ENCODE measurements at regions not wholly inside any gene's neighbourhood (a gene's known extent, or its start where the extent isn't known, plus 50 kb on each side); places are given as distances from the start of the nearest gene placed in this dataset.

DNA sequence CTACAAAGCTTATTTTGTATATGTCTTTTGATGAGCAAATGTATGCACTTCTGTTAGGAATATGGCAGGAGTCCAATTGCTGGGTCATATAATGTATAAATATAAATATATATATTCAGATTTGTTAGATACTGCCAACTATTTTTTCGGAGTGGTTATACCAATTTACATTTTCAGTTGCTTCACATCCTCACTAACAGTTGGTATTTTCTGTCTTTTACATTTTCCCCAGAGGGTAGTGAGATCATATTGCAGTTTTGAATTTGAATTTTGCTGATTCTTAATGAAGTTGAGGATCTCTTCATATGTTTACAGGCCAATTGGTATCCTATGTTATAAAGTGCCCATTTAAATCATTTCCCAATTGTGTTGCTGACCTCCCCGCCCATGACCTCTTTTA, 139.0 kb upstream of the KCNMB2 start:
- no TSS peak for BruUV-seq (replicated peaks)
- intact Hi-C loops (cut with micrococcal nuclease), result no loop called here
- ATAC-seq, result no peak
- ChIA-PET POLR2A (ENCODE audit: unreplicated experiment) (no interaction called here), CTCF (no interaction called here)
- H3K4me1 ChIP-seq (ENCODE audit: insufficient read depth, low read length), result 0 out of 2 replicates have a peak, but pooled peaks cover 3% of the 10 kb centered on the region
- no peak overlapping the region for H2AFZ ChIP-seq (ENCODE audit: low read length)
- H3K4me2 ChIP-seq (ENCODE audit: low read length), result no peak overlapping the region
- no peaks in the 10 kb centered on the region for H4K20me1 ChIP-seq (ENCODE audit: low read length)
- no peak overlapping the region for H3K4me3 ChIP-seq (ENCODE audit: low read length)
- no peak overlapping the region for H3K9ac ChIP-seq (ENCODE audit: low read length)
- TF ChIP-seq EZH2phosphoT487 (IDR thresholded peaks at IDR 0.05; ENCODE audit: borderline replicate concordance, low read length) (no peak), EZH2 (IDR thresholded peaks at IDR 0.05; ENCODE audit: low read length, unreplicated experiment) (no peak), CTCF (conservative IDR thresholded peaks at IDR 0.05; ENCODE audit: low read depth, low read length) (no peak)
- H3K9me3 ChIP-seq (ENCODE audit: low read length), result no peaks in the 10 kb centered on the region
- H3K27me3 ChIP-seq (ENCODE audit: low read length), result no peaks in the 10 kb centered on the region
- no peaks in the 10 kb centered on the region for H3K36me3 ChIP-seq (ENCODE audit: low read depth, low read length)
- no peaks in the 10 kb centered on the region for H3K9me2 ChIP-seq (replicated peaks; ENCODE audit: low read length)
- H3K79me2 ChIP-seq (ENCODE audit: low read length), result no peaks in the 10 kb centered on the region
- H3K27ac ChIP-seq (ENCODE audit: low read length), result no peak overlapping the region
- no peaks in the 10 kb centered on the region for H3F3A ChIP-seq (ENCODE audit: low read length, unreplicated experiment)
- no peak for DNase-seq

GRCh38 chr3:178397836-178398235, 138.4 kb upstream of the KCNMB2 start:
- H3K27me3 ChIP-seq (ENCODE audit: low read length), result no peaks in the 10 kb centered on the region
- ATAC-seq (no peak), DNase-seq (no peak)
- H3K36me3 ChIP-seq (ENCODE audit: low read depth, low read length), result no peaks in the 10 kb centered on the region
- H3K9ac ChIP-seq (ENCODE audit: low read length), result no peak overlapping the region
- no peak for TF ChIP-seq EZH2phosphoT487 (IDR thresholded peaks at IDR 0.05; ENCODE audit: borderline replicate concordance, low read length)
- no peak for TF ChIP-seq EZH2 (IDR thresholded peaks at IDR 0.05; ENCODE audit: low read length, unreplicated experiment)
- TF ChIP-seq CTCF (conservative IDR thresholded peaks at IDR 0.05; ENCODE audit: low read depth, low read length), result no peak
- H3K27ac ChIP-seq (ENCODE audit: low read length), result no peak overlapping the region
- POLR2A ChIA-PET (ENCODE audit: unreplicated experiment), result no interaction called here
- no TSS peak for BruUV-seq (replicated peaks)
- H3F3A ChIP-seq (ENCODE audit: low read length, unreplicated experiment), result no peaks in the 10 kb centered on the region
- H3K4me2 ChIP-seq (ENCODE audit: low read length), result no peak overlapping the region
- H4K20me1 ChIP-seq (ENCODE audit: low read length), result no peaks in the 10 kb centered on the region
- H3K79me2 ChIP-seq (ENCODE audit: low read length), result no peaks in the 10 kb centered on the region
- CTCF ChIA-PET, result no interaction called here
- H3K4me3 ChIP-seq (ENCODE audit: low read length), result no peak overlapping the region
- intact Hi-C loops (cut with micrococcal nuclease), result no loop called here
- no peak overlapping the region for H2AFZ ChIP-seq (ENCODE audit: low read length)
- H3K9me2 ChIP-seq (replicated peaks; ENCODE audit: low read length), result no peaks in the 10 kb centered on the region
- H3K9me3 ChIP-seq (ENCODE audit: low read length), result no peaks in the 10 kb centered on the region
- H3K4me1 ChIP-seq (ENCODE audit: insufficient read depth, low read length), result 0 out of 2 replicates have a peak, but pooled peaks cover 3% of the 10 kb centered on the region

GRCh38 chr3:178404961-178405360, 131.3 kb upstream of the KCNMB2 start:
- Histone ChIP-seq H3K4me2 (ENCODE audit: low read length) (no peak overlapping the region), H3K27me3 (ENCODE audit: low read length) (no peaks in the 10 kb centered on the region), H3K36me3 (ENCODE audit: low read depth, low read length) (no peaks in the 10 kb centered on the region), H3K4me3 (ENCODE audit: low read length) (no peak overlapping the region), H3F3A (ENCODE audit: low read length, unreplicated experiment) (no peaks in the 10 kb centered on the region), H3K27ac (ENCODE audit: low read length) (no peak overlapping the region), H3K4me1 (ENCODE audit: insufficient read depth, low read length) (no peaks in the 10 kb centered on the region), H4K20me1 (ENCODE audit: low read length) (no peaks in the 10 kb centered on the region), H3K9me3 (ENCODE audit: low read length) (no peaks in the 10 kb centered on the region), H3K9me2 (replicated peaks; ENCODE audit: low read length) (no peaks in the 10 kb centered on the region), H2AFZ (ENCODE audit: low read length) (no peak overlapping the region), H3K9ac (ENCODE audit: low read length) (no peak overlapping the region), H3K79me2 (ENCODE audit: low read length) (no peaks in the 10 kb centered on the region)
- CTCF ChIA-PET, result no interaction called here
- no peak for DNase-seq
- no TSS peak for BruUV-seq (replicated peaks)
- ATAC-seq, result no peak
- POLR2A ChIA-PET (ENCODE audit: unreplicated experiment), result no interaction called here
- intact Hi-C loops (cut with micrococcal nuclease), result no loop called here
- no peak for TF ChIP-seq EZH2 (IDR thresholded peaks at IDR 0.05; ENCODE audit: low read length, unreplicated experiment)
- TF ChIP-seq CTCF (conservative IDR thresholded peaks at IDR 0.05; ENCODE audit: low read depth, low read length), result no peak
- TF ChIP-seq EZH2phosphoT487 (IDR thresholded peaks at IDR 0.05; ENCODE audit: borderline replicate concordance, low read length), result no peak

Measured in PC-3 (cell line).